Astrocyte of the spinal cord (primary cell): ENCODE measurements at regions not wholly inside any gene's neighbourhood (a gene's known extent, or its start where the extent isn't known, plus 50 kb on each side); places are given as distances from the start of the nearest gene placed in this dataset.
A peak's percentile ranks its signal among the peaks of the same experiment; 100 is the strongest.
"Not testable (repeated sequence)": the region's sequence is repeated elsewhere in the genome, so short reads cannot be mapped to it uniquely, and the experiment has no call there.

ENCODE experiments used
- DNase-seq: peaks from one replicate; pipeline ENCODE4 v3.0.0; 2011; ENCODE audit warnings: low read depth, low spot score
- H3K4me3 ChIP-seq: 2 replicates; pipeline ENCODE4 v1.5.1; 2011; ENCODE audit warnings: low read depth, mild to moderate bottlenecking, low read length, moderate library complexity
- in situ Hi-C: cut with HindIII; loops from 2 replicates; pipeline ENCODE4 v1.10.0; 2017; ENCODE audit warnings: low sequenced_read_pairs
- TF ChIP-seq, protein P1 (sequence below): IDR thresholded peaks from 2 replicates; pipeline ENCODE4 v1.5.1; 2012; ENCODE audit warnings: low read depth, mild to moderate bottlenecking, low read length, inconsistent platforms

DNA sequence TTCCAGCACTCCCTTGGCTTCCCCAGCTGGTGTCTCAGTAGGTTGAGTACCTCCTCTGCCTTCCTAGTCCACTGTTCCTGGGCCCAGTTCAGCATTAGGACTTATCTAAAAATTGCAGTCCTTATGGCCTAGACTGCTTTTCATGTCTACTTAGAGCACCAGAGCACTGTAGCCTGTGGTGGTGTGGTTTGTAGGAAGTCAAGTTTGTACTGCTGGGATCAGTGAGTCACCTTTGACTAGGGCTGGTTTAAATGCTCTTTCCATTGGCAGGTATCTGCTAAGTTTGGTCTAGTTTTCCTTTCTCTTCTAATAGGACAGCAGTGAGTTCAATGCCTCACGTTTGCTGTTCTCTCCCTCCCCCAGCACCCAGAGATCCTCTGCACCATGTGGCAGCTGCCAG lies 233.6 kb upstream of the WDFY3 start:
- TF ChIP-seq, protein P1, sequence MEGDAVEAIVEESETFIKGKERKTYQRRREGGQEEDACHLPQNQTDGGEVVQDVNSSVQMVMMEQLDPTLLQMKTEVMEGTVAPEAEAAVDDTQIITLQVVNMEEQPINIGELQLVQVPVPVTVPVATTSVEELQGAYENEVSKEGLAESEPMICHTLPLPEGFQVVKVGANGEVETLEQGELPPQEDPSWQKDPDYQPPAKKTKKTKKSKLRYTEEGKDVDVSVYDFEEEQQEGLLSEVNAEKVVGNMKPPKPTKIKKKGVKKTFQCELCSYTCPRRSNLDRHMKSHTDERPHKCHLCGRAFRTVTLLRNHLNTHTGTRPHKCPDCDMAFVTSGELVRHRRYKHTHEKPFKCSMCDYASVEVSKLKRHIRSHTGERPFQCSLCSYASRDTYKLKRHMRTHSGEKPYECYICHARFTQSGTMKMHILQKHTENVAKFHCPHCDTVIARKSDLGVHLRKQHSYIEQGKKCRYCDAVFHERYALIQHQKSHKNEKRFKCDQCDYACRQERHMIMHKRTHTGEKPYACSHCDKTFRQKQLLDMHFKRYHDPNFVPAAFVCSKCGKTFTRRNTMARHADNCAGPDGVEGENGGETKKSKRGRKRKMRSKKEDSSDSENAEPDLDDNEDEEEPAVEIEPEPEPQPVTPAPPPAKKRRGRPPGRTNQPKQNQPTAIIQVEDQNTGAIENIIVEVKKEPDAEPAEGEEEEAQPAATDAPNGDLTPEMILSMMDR = no peak
- in situ Hi-C loops = no loop called here
- no peak overlapping the region for H3K4me3 ChIP-seq
- DNase-seq = no peak

DNA sequence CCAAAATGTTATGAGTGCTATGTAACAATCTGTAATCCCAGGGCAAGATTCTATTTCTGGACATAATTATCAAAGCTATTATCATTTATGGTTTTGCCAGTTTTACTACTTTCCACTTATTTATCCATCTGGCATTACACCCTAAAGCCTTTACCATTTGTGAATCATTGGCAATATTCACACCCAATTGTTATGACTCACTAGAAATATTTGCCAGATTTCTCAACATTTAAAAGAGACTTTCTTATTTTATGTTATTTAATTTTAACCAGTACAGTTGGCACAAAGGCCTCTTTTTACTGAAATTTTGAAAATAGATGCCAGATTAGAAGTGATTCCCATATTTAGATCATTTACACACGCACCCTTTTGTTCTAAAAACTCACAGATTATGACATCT lies 242.7 kb upstream of the WDFY3 start:
- in situ Hi-C loops = no loop called here
- H3K4me3 ChIP-seq = no peak overlapping the region
- TF ChIP-seq, protein P1 = no peak
- DNase-seq = peak; percentile 8

DNA sequence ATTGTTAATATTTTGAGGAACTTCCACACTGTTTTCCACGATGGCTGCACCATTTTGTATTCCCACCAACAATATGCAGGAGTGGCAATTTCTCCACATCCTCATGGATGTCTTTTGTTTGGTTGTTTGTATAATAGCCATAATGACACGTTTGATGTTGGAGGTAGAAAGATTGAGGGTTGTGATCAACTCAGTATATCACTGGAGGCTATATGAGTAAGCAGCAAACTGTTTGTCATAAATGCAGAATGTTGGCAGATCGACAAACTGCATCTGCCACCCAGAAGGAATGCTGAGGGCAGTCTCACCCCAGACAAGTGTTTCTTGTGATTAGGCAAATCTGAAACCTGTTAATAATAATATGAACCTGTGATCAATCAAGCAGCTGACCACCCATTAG lies 243.9 kb upstream of the WDFY3 start:
- DNase-seq = no peak
- TF ChIP-seq, protein P1 = no peak
- in situ Hi-C loops = no loop called here

DNA sequence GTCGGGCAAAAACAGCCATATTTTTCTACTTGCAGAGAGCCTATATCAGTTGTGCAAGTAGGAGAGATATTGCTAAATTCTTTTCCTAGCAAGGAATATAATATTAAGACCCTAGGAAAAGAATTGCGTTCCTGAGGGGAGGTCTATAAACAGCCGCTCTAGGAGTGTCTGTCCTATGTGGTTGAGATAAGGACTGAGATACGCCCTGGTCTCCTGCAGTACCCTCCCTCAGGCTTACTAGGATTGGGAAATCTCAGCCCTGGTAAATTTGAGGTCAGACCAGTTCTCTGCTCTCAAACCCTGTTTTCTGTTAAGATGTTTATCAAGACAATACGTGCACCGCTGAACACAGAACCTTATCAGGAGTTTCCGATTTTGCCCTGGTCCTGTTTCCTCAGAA lies 250.1 kb upstream of the WDFY3 start:
- DNase-seq, H3K4me3 ChIP-seq, in situ Hi-C loops: not testable (repeated sequence)

More for the DNA sequence above, 243.9 kb upstream of the WDFY3 start:
- H3K4me3 ChIP-seq = no peak overlapping the region

DNA sequence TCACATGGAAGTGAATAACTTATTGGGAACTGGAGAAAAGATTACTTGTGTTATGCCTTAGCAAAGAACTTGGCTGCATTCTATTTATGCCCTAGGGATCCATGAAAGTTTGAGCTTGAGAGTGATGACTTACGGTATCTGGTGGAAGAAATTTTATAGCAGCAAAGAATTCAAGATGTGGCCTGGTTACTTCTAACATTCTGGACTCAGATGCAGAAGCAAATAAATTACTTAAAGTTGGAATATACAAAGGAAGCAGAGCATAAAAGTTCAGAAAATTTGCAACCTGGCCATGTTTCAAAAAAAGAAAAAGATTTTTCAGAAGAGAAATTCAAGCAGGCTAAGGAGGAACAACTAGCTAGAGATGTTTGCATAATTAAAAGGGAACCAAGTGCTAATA lies 252.3 kb upstream of the WDFY3 start:
- TF ChIP-seq, protein P1 = no peak

DNA sequence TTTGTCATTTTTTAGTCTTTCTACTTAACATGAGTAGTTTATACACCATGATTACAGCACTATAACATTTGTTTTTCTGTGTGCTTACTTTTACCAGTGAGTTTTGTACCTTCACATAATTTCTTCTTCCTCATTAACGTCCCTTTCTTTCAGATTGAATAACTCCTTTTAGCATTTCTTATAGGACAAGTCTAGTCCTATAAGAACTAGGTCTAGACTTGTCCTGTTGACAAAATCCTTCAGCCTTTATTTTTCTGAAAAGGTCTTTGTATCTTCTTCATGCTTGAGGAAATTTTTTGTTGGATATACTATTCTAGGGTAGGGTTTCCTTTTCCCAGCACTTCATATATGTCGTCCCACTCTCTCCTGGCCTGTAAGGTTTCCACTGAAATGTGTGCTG lies 253.3 kb upstream of the ARHGAP24 start:
- no peak overlapping the region for H3K4me3 ChIP-seq
- TF ChIP-seq, protein P1 = no peak
- in situ Hi-C loops = no loop called here
- no peak for DNase-seq

More for the DNA sequence above, 252.3 kb upstream of the WDFY3 start:
- no peak for DNase-seq
- H3K4me3 ChIP-seq = no peak overlapping the region
- in situ Hi-C loops = no loop called here

DNA sequence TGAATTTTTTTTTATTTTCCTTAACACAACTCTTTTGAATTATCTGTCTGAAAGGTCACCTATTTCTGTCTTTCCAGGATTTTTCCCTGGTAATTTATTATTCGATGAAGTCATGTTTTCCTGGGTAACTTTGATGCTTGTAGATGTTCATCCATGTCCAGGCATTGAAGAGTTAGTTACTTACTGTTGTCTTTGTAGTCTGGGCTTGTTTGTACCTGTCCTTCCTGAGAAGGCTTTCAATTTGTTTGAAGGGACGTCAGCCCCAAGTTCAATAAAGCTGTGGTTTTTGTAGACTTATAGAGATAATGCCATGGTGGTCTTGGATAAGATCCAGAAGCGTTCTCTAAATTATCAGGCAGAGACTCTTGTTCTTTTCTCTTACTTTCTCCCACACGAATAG lies 252.4 kb upstream of the ARHGAP24 start:
- TF ChIP-seq, protein P1 = no peak
- no peak for DNase-seq
- in situ Hi-C loops = no loop called here
- H3K4me3 ChIP-seq = no peak overlapping the region
